Thymus (tissue), 11 donors: ENCODE measurements at regions not wholly inside any gene's neighbourhood (a gene's known extent, or its start where the extent isn't known, plus 50 kb on each side); places are given as distances from the start of the nearest gene placed in this dataset.

ENCODE experiments used
- DNase-seq, 9 donors: peaks; one replicate each; pipeline ENCODE4 v3.0.0-alpha.2; 2013; ENCODE audit warnings: low spot score in 9 of 9, low read depth in 6 of 9, missing footprints in 1 of 9
- H3K27ac ChIP-seq, 2 donors: one replicate each; pipeline ENCODE4 v1.5.1; 2013; ENCODE audit warnings: control low read depth in 1 of 2, low read depth in 1 of 2, low read length in 1 of 2, mild to moderate bottlenecking in 1 of 2, moderate library complexity in 1 of 2
- H3K27me3 ChIP-seq, 2 donors: one replicate each; pipeline ENCODE4 v1.5.1; 2013; ENCODE audit warnings: low read length in 1 of 2; ENCODE audit not compliant: control insufficient read depth in 2 of 2, insufficient read depth in 1 of 2
- H3K36me3 ChIP-seq, 2 donors: one replicate each; pipeline ENCODE4 v1.5.1; 2013; ENCODE audit warnings: low read length in 1 of 2, mild to moderate bottlenecking in 1 of 2, moderate library complexity in 1 of 2; ENCODE audit not compliant: control insufficient read depth in 2 of 2, insufficient read depth in 2 of 2
- H3K4me1 ChIP-seq, 2 donors: one replicate each; pipeline ENCODE4 v1.5.1; 2013; ENCODE audit warnings: low read length in 2 of 2; ENCODE audit not compliant: control insufficient read depth in 2 of 2, insufficient read depth in 2 of 2
- H3K4me3 ChIP-seq, 2 donors: one replicate each; pipeline ENCODE4 v1.5.1; 2013; ENCODE audit warnings: low read length in 2 of 2, control low read depth in 1 of 2, mild to moderate bottlenecking in 1 of 2
- H3K9me3 ChIP-seq, 2 donors: one replicate each; pipeline ENCODE4 v1.5.1; 2013; ENCODE audit warnings: low read length in 1 of 2, mild to moderate bottlenecking in 1 of 2; ENCODE audit not compliant: control insufficient read depth in 2 of 2, insufficient read depth in 1 of 2
- WGBS: extraction: QIAGEN DNeasy Blood & Tissue Kit; methylation state at CpG from one replicate; pipeline ENCODE4 v1.1.7; 2013; 5-methylcytosine and 5-hydroxymethylcytosine counted together
- donor health status: healthy.

GRCh38 chr15:94845390-94845716 lies 614.0 kb downstream of the MCTP2 start:
- Histone ChIP-seq H3K36me3 (no peaks in the 10 kb centered on the region), H3K9me3 (no peaks in the 10 kb centered on the region), H3K4me3 (no peak overlapping the region), H3K27me3 (peaks cover 21 to 23% of the 10 kb centered on the region in 2 donors), H3K27ac (no peak overlapping the region), H3K4me1 (peaks cover 0 to 3% of the 10 kb centered on the region in 2 donors)
- DNase-seq = no peak
- WGBS = 8% methylated on average over 9 of the region's 9 CpGs

GRCh38 chr15:94847325-94847724 lies 616.0 kb downstream of the MCTP2 start:
- H3K27ac ChIP-seq = no peak overlapping the region
- no peak for DNase-seq
- H3K9me3 ChIP-seq = no peaks in the 10 kb centered on the region
- no peaks in the 10 kb centered on the region for H3K36me3 ChIP-seq
- no peak overlapping the region for H3K4me3 ChIP-seq
- peaks cover 21 to 23% of the 10 kb centered on the region in 2 donors for H3K27me3 ChIP-seq
- 94% methylated on average over 4 of the region's 4 CpGs for WGBS
- H3K4me1 ChIP-seq = peaks cover 0 to 3% of the 10 kb centered on the region in 2 donors

GRCh38 chr15:94848054-94848453 lies 616.7 kb downstream of the MCTP2 start:
- H3K36me3 ChIP-seq = no peaks in the 10 kb centered on the region
- H3K27me3 ChIP-seq = peaks cover 21 to 23% of the 10 kb centered on the region in 2 donors
- no peak overlapping the region for H3K4me3 ChIP-seq
- no peak for DNase-seq
- peaks cover 0 to 3% of the 10 kb centered on the region in 2 donors for H3K4me1 ChIP-seq
- WGBS = 89% methylated on average over 5 of the region's 5 CpGs
- no peaks in the 10 kb centered on the region for H3K9me3 ChIP-seq
- H3K27ac ChIP-seq = no peak overlapping the region

GRCh38 chr15:94855018-94855408 lies 623.7 kb downstream of the MCTP2 start:
- WGBS = 98% methylated on average over 3 of the region's 3 CpGs
- Histone ChIP-seq H3K27ac (no peak overlapping the region), H3K27me3 (no peaks in the 10 kb centered on the region), H3K36me3 (no peaks in the 10 kb centered on the region), H3K4me3 (no peak overlapping the region), H3K4me1 (no peaks in the 10 kb centered on the region), H3K9me3 (peaks cover 2 to 8% of the 10 kb centered on the region in 2 donors)
- DNase-seq = no peak

- Histone ChIP-seq H3K36me3 (no peaks in the 10 kb centered on the region), H3K27me3 (no peaks in the 10 kb centered on the region), H3K27ac (no peak overlapping the region), H3K4me3 (no peak overlapping the region), H3K9me3 (peaks cover 2 to 8% of the 10 kb centered on the region in 2 donors), H3K4me1 (no peaks in the 10 kb centered on the region)
- WGBS = 98% methylated on average over 49 of the region's 49 CpGs
- DNase-seq = no peak
Observed at GRCh38 chr15:94855409-94856266, 624.3 kb downstream of the MCTP2 start.

GRCh38 chr15:94856267-94856854 lies 625.0 kb downstream of the MCTP2 start:
- Histone ChIP-seq H3K27me3 (no peaks in the 10 kb centered on the region), H3K36me3 (no peaks in the 10 kb centered on the region), H3K27ac (no peak overlapping the region), H3K4me3 (no peak overlapping the region), H3K4me1 (no peaks in the 10 kb centered on the region), H3K9me3 (peaks cover 2 to 8% of the 10 kb centered on the region in 2 donors)
- 94% methylated on average over 50 of the region's 50 CpGs for WGBS
- DNase-seq = no peak

GRCh38 chr15:94857466-94857865 lies 626.1 kb downstream of the MCTP2 start:
- H3K9me3 ChIP-seq = peaks cover 2 to 8% of the 10 kb centered on the region in 2 donors
- no peaks in the 10 kb centered on the region for H3K27me3 ChIP-seq
- H3K27ac ChIP-seq = no peak overlapping the region
- WGBS = 99% methylated on average over 4 of the region's 4 CpGs
- no peak overlapping the region for H3K4me3 ChIP-seq
- no peaks in the 10 kb centered on the region for H3K36me3 ChIP-seq
- DNase-seq = no peak
- H3K4me1 ChIP-seq = no peaks in the 10 kb centered on the region

GRCh38 chr15:94858011-94858410 lies 626.6 kb downstream of the MCTP2 start:
- no peaks in the 10 kb centered on the region for H3K27me3 ChIP-seq
- H3K4me3 ChIP-seq = no peak overlapping the region
- no peak for DNase-seq
- H3K36me3 ChIP-seq = no peaks in the 10 kb centered on the region
- H3K4me1 ChIP-seq = no peaks in the 10 kb centered on the region
- H3K9me3 ChIP-seq = peaks cover 2 to 8% of the 10 kb centered on the region in 2 donors
- 89% methylated on average over 4 of the region's 5 CpGs for WGBS
- no peak overlapping the region for H3K27ac ChIP-seq

GRCh38 chr15:94858449-94858848 lies 627.1 kb downstream of the MCTP2 start:
- DNase-seq = no peak
- no peak overlapping the region for H3K4me3 ChIP-seq
- WGBS = 90% methylated on average over 2 of the region's 2 CpGs
- H3K4me1 ChIP-seq = no peaks in the 10 kb centered on the region
- no peaks in the 10 kb centered on the region for H3K36me3 ChIP-seq
- H3K9me3 ChIP-seq = peaks cover 2 to 8% of the 10 kb centered on the region in 2 donors
- H3K27ac ChIP-seq = no peak overlapping the region
- H3K27me3 ChIP-seq = no peaks in the 10 kb centered on the region
